GM19438 (cell line): ENCODE measurements at regions not wholly inside any gene's neighbourhood (a gene's known extent, or its start where the extent isn't known, plus 50 kb on each side); places are given as distances from the start of the nearest gene placed in this dataset.
A peak's percentile ranks its signal among the peaks of the same experiment; 100 is the strongest.
"Not testable (repeated sequence)": the region's sequence is repeated elsewhere in the genome, so short reads cannot be mapped to it uniquely, and the experiment has no call there.

ENCODE experiments used
- ATAC-seq: cut with Tn5 transposase; IDR thresholded peaks from one replicate; pipeline ENCODE4 v1.9.1; 2021; ENCODE audit warnings: low read depth; ENCODE audit not compliant: unreplicated experiment

DNA sequence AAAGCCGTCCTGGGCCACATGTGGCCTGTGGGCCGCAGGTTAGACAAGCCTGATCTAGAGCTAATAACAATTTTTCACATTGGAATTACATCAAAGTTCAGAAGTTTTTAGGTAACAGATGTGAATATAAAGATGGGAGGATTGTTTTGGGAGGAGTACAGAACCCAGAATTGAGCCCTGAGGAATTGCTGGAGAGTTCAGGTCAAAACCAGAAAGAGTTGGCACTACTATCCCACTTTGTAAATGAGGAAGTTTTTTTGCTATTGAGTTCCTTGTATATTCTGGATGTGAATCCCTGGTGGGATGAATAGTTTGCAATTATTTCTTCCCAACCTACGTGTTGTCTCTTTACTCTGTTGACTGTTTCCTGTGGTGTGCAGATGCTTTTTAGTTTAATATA, 109.5 kb upstream of the LIPC start:
- no peak for ATAC-seq

GRCh38 chr15:58323321-58323720, 108.5 kb upstream of the LIPC start:
- ATAC-seq: not testable (repeated sequence)

- no peak for ATAC-seq
These were observed 107.3 kb upstream of the LIPC start for GRCh38 chr15:58324533-58324932.

DNA sequence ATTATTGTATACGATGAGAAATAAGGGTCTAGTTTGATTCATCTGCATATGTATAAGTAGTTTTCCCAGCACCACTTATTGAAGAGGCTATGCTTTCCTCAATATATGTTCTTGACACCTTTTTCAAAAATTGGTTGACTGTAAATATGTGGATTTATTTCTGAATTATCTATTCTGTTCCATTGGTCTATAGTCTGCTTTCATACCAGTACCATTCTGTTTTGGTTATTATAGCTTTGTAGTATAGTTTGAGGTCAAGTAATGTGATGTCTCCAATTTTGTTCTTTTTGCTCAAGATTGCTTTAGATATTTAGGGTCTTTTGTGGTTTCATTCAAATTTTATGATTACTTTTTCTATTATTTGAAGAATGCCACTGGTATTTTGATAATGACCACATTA, 103.8 kb upstream of the LIPC start:
- ATAC-seq: no peak

DNA sequence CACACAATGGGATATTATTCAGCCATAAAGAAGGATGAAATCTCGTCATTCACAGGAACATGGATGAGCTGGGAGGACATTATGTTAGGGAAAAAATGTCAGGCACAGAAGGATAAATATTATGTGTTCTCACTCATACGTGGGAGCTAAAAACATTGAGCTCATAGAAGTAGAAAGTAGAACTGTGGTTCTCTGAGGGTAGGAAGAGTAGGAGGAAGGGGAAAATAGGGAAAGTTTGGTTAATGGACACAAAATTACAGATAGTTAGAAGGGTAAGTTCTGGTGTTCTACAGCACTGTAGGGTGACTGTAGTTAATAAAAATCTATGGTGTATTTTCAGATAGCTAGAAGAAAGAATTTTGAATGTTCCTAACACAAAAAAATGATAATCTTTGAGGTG, 102.6 kb upstream of the LIPC start:
- ATAC-seq: no peak

DNA sequence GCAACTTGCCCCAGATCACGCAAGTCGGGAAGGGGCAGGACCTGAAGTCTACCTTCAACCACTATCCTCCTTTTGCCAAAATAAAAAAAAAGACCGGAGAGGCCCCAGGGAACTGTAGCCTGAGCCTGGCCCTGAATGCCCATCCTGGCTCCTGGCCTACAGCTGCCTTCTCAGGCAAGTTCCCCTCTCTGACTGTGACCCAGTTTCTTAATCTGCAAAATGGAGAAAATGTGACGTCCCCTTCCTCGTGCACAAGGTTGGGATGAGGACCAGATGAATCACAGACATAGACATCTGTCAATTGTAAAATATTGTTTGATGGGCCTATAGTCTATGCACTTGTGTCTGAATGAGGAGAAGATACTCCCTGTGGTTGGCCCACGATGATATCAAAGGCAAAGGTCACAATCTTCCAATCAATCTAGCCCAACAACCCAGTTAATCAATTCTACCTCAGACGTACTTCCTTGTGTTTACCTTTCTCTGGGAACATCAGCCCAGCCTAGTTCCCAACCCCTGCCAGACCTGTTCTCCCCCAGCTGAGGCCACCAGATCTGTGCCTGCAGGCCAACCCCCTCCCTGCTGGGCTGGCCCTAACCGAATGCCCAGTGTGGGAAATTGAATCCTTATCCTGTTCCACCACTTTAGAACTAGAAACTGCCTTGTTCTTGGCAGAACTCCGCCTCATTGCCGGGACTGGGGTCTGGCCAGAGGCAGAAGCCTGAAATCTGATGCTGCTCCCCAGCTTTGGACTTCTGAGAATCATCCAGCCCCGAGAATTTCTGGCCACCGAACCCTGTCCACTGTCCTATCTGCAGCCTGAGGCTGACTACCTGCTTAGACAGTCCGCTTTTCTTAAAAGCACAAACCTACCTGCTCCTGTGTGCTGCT, 101.8 kb upstream of the LIPC start:
- no peak for ATAC-seq

- no peak for ATAC-seq
These were observed 100.8 kb upstream of the LIPC start for GRCh38 chr15:58330741-58331559.

DNA sequence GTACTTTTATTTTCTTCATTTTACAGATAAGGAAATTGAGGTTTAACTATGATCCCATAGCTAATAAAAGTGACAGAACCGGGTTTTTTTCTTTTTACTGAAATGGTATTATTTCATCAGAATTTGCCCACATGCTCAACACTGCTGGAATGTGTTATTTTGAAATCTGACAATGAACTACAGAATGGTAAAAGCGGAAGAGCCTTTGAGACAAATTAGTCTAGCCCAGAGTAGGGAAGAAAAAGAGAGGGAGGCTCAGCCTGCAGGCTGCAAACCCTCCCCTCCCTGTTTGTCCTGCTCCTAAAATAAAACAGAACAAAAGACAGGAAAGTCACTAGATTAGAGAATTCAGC, 100.3 kb upstream of the LIPC start:
- no peak for ATAC-seq

GRCh38 chr15:58331913-58332675, 99.7 kb upstream of the LIPC start:
- ATAC-seq: peak; percentile 74

- no peak for ATAC-seq
These were observed 99.0 kb upstream of the LIPC start for GRCh38 chr15:58332676-58333400.

- no peak for ATAC-seq
These were observed 97.0 kb upstream of the LIPC start for GRCh38 chr15:58334803-58335202.

- no peak for ATAC-seq
These were observed 95.6 kb upstream of the LIPC start for GRCh38 chr15:58336161-58336560.

- ATAC-seq: no peak
These were observed 91.6 kb upstream of the LIPC start for GRCh38 chr15:58340176-58340575.

DNA sequence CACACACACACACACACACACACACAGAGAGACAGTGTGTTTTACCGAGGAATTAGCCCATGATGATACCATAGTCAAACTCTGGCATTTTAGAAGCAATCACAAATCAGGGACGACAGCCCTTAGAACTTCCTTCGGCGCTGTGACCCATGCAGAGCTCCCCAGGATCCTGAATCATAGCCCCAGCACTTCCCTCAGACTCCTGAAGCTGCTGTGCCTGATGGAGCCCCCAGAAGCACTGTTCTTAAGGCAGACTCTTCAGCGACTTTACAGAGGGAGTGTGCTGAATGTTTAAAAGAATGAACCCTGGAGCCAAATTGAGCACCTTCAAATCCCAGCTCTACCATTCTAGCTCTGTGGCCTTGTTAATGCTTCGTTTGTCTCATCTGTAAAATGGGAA, 89.3 kb upstream of the LIPC start:
- no peak for ATAC-seq

DNA sequence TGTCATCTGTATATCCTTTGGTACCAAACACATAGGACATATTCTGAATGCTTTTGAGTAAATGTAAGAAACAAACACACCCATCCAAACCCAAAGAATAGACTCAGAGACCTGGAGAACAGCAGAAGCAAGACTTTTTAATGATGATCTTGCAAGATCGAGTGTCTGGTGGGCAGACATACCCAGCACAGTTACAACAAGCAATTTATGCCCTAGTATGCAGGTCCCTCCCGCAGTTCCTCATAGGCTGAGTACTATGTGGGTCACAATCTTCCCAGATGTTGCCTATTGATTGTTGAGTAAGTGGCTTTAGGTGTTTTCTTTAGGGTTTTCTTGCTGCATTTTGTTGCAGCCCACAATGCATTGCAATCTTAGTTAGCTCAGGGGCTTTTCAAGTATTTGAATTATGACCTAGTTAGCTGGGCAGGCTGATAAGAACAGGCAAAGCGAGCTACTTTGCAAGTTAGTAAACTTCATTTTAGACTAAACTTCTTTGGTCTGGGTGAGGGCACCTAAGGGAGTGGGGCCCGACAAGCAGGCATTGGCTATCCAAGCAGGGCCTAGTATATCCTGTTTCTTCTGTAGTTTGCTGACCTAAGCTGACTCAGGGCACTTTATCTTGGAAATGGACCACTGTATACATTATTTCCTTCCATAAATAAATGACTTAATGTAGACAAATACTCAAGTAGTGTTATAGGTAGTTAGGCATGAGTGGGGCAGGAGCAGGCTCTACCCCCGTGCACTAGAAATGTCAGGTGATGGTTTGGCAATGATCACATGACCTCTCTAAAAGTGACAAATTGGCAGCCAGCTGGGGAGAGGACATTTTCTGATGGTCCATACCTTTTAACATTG, 87.3 kb upstream of the LIPC start:
- ATAC-seq: no peak

GRCh38 chr15:58346361-58346760, 85.4 kb upstream of the LIPC start:
- ATAC-seq: no peak

DNA sequence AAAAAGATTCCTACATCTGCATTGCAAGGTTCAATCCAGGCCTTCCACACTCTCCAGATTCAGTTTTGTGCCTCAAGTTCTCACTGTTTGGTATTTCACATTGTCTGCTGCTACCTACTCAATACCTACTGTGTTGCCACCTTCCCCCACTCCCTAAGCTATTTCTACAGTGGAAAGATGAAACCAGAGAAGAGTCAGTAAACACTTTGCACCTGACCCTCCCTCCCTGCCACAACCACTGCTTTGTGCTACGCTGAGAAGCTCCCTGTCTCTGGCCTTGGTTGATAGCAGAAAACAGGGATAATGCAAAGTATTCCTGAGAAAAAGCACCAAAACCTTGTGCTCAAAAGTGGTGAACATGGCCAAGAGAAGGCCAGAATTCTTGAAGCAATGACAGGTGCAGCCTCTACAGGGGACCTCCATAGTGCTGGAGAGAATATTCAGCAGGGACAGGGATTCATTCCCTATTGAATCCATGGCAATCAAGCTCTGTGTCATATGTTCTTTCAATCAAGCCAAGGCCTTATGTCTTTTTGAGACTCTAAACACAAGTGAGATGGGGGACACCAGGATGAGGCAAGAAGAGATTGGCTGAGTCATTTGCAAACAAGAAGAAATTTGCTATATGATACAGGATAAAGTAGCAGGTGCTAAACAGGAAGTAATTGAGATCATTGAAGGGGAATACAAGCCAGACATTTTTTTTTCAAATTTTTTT, 83.5 kb upstream of the LIPC start:
- no peak for ATAC-seq

GRCh38 chr15:58352026-58352929, 79.5 kb upstream of the LIPC start:
- no peak for ATAC-seq
